Adrenal gland (tissue), 9 donors: ENCODE measurements at regions not wholly inside any gene's neighbourhood (a gene's known extent, or its start where the extent isn't known, plus 50 kb on each side); places are given as distances from the start of the nearest gene placed in this dataset.

Source experiments
- DNase-seq, 7 donors: peaks; one replicate each; pipeline ENCODE4 v3.0.0-alpha.2; 2019 to 2020
- H3K27ac ChIP-seq, 5 donors: fragments of 200-600 bp; sonication (generic) in 4 of 5; 1 replicate in 3 of 5; 2 replicates in 2 of 5; pipeline versions ENCODE4 v1.5.1 to v1.8.0; 2016 to 2020; ENCODE audit warnings: mild to moderate bottlenecking in 1 of 5
- H3K27me3 ChIP-seq: fragments of 200-600 bp; 2 replicates; pipeline ENCODE4 v1.8.0; 2021
- H3K36me3 ChIP-seq, 2 donors: fragments of 200-600 bp; replicated peaks in 1 of 2; 1 replicate in 1 of 2; 2 replicates in 1 of 2; pipeline versions ENCODE4 v1.5.1 to v1.8.0; 2018 to 2022
- H3K4me1 ChIP-seq, 2 donors: fragments of 200-600 bp; replicated peaks in 1 of 2; 1 replicate in 1 of 2; 2 replicates in 1 of 2; pipeline versions ENCODE4 v1.5.1 to v1.8.0; 2018 to 2021
- H3K4me3 ChIP-seq, 4 donors: fragments of 200-600 bp; sonication (generic) in 3 of 4; one replicate each; pipeline ENCODE4 v1.5.1; 2016 to 2018
- H3K9me3 ChIP-seq, 3 donors: fragments of 200-600 bp; sonication (generic) in 1 of 3; replicated peaks in 1 of 3; 1 replicate in 2 of 3; 2 replicates in 1 of 3; pipeline versions ENCODE4 v1.5.1 to v1.8.0; 2016 to 2021
- POLR2A ChIP-seq, 2 donors: fragments of 450-650 bp; IDR thresholded peaks; one replicate each; pipeline ENCODE4 v1.6.1; 2017; ENCODE audit warnings: antibody characterized with exemption in 2 of 2, mild to moderate bottlenecking in 2 of 2, moderate library complexity in 1 of 2
- WGBS, 4 donors: extraction: QIAGEN DNeasy Blood & Tissue Kit in 2 of 4; methylation state at CpG; one replicate each; pipeline versions ENCODE4 v1.1.5 to v1.1.7; 2013 to 2017; 5-methylcytosine and 5-hydroxymethylcytosine counted together
- intact Hi-C, 2 donors: fragments of 100-400 bp; cut with DNase I; formaldehyde crosslinking; loops; one replicate each; pipeline versions ENCODE4 v1.14.1 to v1.15.0; 2022 to 2023
- TF ChIP-seq, protein P1 (sequence below), 6 experiments: fragments of 450-650 bp in 4 of 6; fragments of 200-600 bp in 2 of 6; sonication (generic) in 1 of 6; IDR thresholded peaks; 1 replicate in 5 of 6; 2 replicates in 1 of 6; pipeline versions ENCODE4 v1.5.1 to v1.8.0; 2016 to 2021; ENCODE audit warnings: antibody characterized with exemption in 6 of 6, mild to moderate bottlenecking in 2 of 6, moderate library complexity in 1 of 6
- donor health status: healthy with polysubstance abuse.
- donor health status: Bipolar disorder and iron deficiency.
- donor health status: DM: yes; HTN: yes; CAD: no.
- donor health status: DM: no; HTN: no; CAD: no.
- donor health status: DM: no; HTN: no; CAD: no.

DNA sequence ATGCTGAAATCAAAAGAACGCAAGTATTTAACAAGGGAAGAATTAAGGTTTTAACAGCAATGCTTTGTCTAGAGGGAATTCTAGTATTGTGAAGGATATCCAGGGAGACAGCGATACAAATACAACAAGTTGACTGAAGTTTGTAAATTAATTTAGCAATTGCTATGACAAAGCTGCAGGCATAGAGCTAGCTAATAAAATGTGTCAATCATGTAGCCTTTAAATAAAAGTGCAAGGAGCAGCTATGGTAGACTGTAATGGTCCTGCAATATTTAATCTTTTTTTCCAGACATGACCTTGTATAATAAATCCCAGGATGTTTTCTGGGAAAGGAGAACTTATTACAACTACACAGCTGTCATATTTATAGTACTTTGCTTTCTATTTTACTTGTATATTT, 779.3 kb downstream of the SLITRK5 start:
- no peak overlapping the region for H3K4me3 ChIP-seq
- WGBS, 4 donors: 43 to 80% (median 67%) methylated on average over 2 of the region's 2 CpGs
- intact Hi-C loops: no loop called here
- no peaks in the 10 kb centered on the region for H3K9me3 ChIP-seq
- no peak for DNase-seq
- H3K36me3 ChIP-seq: no peaks in the 10 kb centered on the region
- no peak for TF ChIP-seq POLR2A (IDR thresholded peaks at IDR 0.05)
- TF ChIP-seq, protein P1, sequence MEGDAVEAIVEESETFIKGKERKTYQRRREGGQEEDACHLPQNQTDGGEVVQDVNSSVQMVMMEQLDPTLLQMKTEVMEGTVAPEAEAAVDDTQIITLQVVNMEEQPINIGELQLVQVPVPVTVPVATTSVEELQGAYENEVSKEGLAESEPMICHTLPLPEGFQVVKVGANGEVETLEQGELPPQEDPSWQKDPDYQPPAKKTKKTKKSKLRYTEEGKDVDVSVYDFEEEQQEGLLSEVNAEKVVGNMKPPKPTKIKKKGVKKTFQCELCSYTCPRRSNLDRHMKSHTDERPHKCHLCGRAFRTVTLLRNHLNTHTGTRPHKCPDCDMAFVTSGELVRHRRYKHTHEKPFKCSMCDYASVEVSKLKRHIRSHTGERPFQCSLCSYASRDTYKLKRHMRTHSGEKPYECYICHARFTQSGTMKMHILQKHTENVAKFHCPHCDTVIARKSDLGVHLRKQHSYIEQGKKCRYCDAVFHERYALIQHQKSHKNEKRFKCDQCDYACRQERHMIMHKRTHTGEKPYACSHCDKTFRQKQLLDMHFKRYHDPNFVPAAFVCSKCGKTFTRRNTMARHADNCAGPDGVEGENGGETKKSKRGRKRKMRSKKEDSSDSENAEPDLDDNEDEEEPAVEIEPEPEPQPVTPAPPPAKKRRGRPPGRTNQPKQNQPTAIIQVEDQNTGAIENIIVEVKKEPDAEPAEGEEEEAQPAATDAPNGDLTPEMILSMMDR (IDR thresholded peaks at IDR 0.05): no peak
- H3K27ac ChIP-seq: no peak overlapping the region
- H3K27me3 ChIP-seq: no peaks in the 10 kb centered on the region
- H3K4me1 ChIP-seq: no peaks in the 10 kb centered on the region

DNA sequence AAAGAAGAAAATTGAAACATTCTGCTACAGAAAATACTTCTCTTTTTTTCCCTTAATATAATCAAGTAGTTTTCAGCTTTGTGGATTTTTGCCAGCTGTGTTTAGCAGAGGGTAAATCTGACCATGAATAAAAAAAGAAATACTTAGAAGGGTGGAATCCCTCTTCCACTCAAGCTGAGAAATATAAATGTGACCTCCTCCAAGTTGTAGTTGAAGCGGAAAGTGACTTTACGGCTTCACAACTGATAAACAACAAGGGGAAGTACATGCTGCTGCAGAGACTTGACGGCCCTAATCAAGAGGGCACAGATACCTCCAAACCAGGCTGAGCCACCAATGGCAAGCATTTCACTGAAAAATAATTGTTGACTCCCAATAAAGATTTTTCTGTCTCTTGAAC, 785.0 kb downstream of the SLITRK5 start:
- no peak for DNase-seq
- no peak overlapping the region for H3K27ac ChIP-seq
- WGBS, 4 donors: 54 to 81% (median 72%) methylated on average over 3 of the region's 3 CpGs
- no peaks in the 10 kb centered on the region for H3K9me3 ChIP-seq
- no peak for TF ChIP-seq POLR2A (IDR thresholded peaks at IDR 0.05)
- TF ChIP-seq, protein P1 (IDR thresholded peaks at IDR 0.05): no peak
- no peaks in the 10 kb centered on the region for H3K27me3 ChIP-seq
- no peak overlapping the region for H3K4me3 ChIP-seq
- intact Hi-C loops: no loop called here
- H3K4me1 ChIP-seq: no peaks in the 10 kb centered on the region
- H3K36me3 ChIP-seq: no peaks in the 10 kb centered on the region

DNA sequence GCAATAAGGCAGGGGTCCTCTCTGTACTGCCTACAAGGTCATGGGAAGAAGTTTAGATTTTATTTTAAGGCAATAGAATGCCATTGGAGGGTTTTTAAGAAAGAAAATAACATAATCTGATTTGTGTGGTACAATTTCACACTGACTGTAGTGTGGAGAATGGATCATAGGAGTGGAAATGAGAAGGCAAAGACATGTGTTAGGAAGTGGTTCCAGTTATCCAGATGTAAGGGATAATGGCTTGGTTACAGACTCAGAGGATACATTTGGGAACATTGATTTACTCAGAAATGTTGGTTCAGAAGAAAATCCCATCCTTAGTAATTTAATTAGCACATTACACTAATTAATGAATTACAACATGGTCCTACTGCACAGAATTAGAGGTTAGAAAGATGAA, 788.2 kb downstream of the SLITRK5 start:
- TF ChIP-seq, protein P1 (IDR thresholded peaks at IDR 0.05): no peak
- no peak for TF ChIP-seq POLR2A (IDR thresholded peaks at IDR 0.05)
- Histone ChIP-seq H3K4me1 (no peaks in the 10 kb centered on the region), H3K4me3 (no peak overlapping the region), H3K36me3 (no peaks in the 10 kb centered on the region), H3K9me3 (no peaks in the 10 kb centered on the region), H3K27ac (no peak overlapping the region), H3K27me3 (no peaks in the 10 kb centered on the region)
- intact Hi-C loops: no loop called here
- no peak for DNase-seq

DNA sequence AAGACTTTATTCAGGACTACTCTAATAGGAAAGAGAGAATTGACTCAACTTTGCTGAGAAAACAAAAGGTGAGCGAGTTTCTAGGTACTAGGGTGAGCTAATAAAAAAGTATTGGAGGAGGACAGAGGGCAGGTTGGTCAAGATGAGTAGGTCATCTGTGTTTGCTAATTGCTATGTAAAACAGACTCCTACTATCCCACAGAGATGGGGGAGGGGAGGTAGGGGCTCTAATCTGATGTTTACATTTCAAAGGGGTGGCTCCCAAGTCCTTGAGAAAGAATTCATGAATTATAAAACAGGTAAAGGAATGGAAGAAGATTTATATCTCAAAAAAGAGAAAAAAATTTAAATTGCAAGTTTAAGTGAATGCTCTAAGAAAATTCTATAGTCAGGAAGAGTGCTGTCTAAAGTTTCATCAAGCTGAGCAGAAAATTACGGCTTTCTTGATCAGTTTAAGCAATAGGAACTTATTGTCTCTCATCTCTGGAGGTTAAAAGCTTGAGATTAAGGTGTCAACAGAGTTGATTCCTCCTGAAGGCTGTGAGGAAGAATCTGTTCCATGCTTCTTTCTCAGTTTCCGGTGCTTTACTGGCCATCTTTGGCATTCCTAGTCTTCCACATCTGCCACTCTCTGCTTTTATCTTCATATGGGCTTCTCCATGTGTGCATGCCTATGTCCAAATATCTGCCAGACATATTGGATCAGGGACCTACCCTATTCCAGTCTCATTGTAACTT, 790.3 kb downstream of the SLITRK5 start:
- no peaks in the 10 kb centered on the region for H3K9me3 ChIP-seq
- H3K4me3 ChIP-seq: no peak overlapping the region
- TF ChIP-seq, protein P1 (IDR thresholded peaks at IDR 0.05): no peak
- no peak for TF ChIP-seq POLR2A (IDR thresholded peaks at IDR 0.05)
- WGBS, 4 donors: 61 to 75% (median 70%) methylated on average over 3 of the region's 3 CpGs
- H3K4me1 ChIP-seq: no peaks in the 10 kb centered on the region
- intact Hi-C loops: no loop called here
- no peaks in the 10 kb centered on the region for H3K27me3 ChIP-seq
- H3K36me3 ChIP-seq: no peaks in the 10 kb centered on the region
- DNase-seq: no peak
- H3K27ac ChIP-seq: no peak overlapping the region
